Renal cortex interstitium (tissue), 11 donors: ENCODE measurements at regions not wholly inside any gene's neighbourhood (a gene's known extent, or its start where the extent isn't known, plus 50 kb on each side); places are given as distances from the start of the nearest gene placed in this dataset.
A peak's percentile ranks its signal among the peaks of the same experiment; 100 is the strongest.
"Not testable (repeated sequence)": the region's sequence is repeated elsewhere in the genome, so short reads cannot be mapped to it uniquely, and the experiment has no call there.

Source experiments
- DNase-seq, 11 donors: peaks; one replicate each; pipeline ENCODE4 v3.0.0-alpha.2; 2013; ENCODE audit warnings: low read depth in 9 of 11, low spot score in 4 of 11; ENCODE audit errors: extremely low read depth in 1 of 11

DNA sequence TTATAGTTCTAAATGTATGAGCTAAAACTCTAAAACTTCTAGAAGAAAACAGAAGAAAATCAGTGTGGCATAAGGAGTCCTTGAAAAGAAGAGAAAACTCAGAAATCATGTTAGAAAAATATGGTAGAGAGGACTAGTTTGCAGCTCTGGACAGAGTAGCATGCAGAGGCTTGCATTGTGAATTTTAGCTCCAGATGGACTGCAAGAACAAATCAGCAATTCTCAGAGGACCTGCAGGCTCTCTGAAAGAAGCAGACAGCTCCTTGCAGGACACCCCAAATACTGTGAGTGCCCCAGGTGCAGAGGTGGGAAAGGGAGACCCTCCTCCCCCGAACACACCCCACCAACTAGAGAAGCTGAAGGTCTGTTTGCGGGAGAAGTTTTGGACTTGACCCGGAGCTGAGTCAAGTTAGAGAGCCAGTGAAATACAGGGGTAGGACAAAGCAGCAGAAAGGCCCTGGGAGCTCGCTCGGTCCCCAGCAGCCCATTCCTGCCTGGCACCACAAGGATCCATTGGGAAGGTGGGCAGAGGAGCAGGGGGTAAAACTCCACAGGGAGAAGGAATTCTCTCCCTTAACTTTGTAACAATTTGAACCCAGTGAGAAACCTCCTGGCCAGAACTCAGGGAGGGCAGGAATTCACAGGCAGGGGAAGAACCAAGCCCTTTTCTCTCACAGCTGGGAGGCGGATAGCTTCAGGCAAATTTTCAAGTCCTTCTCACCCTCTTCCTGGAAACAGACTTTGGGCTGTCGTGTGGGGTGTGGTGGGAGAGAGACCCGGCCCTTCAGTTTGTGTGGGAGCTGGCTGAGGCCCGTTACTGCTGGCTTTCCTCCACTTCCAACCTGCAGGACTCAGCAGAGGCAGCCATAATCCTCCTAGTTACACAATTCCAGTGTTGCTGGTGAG is 216.2 kb upstream of the SLC35G4 start:
- DNase-seq, result no peak

DNA sequence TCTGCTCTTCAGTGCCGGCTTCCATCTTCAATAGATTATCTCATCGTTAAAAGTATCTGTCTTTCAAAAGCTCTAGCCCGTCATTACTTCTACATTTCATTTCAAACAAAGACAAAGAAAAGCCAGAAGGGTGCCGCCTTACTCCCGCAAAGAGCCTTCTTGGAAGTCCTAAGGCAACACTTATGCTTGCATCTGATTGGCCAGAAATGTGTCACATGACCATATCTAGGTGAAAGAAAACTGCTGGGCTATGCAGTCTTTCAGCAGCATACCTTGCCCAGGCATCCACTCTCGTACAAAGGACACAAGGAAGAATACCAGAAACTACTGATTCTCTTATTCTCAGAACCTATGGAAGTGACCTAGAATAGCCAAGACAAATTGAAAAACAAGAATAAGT is 217.1 kb upstream of the SLC35G4 start:
- DNase-seq, result no peak

DNA sequence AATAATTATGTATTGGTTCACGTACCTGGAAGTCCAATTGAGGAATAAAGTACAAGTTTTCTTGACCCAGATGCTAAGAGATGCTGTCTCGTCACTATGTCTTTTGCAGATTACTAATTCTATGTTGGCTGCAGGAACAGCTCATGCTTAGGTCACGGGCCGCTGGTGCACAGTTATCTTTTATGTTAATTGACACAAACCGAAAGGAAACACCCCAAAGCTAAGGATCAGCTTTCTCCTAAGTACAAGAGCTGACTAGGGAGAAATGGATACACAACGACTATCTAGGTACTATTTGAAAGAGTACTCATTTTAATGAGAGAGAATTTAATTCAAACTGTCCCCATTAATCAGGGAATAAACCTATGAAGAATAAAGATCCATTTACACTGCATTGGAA is 217.7 kb upstream of the SLC35G4 start:
- peak in 1 of 11 donors; percentile 26 for DNase-seq

DNA sequence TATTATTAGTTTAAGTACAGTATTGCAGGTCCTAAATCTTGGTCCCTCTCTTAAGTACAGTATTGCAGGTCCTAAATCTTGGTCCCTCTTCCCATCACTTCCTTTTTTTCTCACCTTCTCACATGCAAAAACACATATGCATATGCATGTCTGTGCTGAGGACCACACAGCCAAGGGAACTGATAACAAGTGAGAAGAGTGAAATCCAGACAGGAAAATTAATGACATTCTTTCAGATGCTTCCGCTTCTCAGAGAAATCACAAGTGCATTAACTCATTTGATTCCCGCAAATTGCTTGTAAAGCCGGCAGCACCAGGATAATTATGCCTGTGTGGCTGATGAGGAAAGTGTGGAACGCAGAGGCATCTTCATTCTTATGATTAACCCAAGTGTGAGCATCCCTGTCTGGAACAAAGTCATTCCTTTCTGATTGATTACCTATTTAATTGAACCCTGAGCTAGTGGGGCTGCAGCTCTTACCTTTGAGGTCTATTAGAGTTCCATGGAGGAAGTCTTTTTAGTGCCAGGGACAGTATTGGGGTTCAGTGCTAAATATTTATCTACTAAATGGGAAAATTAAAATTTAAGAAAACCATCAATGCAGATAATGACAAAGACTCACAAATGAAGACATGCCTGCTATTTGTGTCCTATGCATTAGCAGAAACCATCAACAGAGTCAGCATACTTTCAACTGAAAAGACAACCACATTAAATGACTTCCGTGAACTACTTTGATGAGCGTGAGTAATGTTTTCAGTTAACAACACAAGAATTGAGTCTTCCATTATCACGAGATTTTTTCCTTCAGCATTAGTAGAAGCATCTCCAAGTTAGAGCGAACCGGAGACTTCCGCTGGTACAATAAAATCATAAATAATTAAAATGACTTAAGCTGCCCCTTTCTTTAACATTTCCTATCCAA is 220.4 kb upstream of the SLC35G4 start:
- no peak for DNase-seq

DNA sequence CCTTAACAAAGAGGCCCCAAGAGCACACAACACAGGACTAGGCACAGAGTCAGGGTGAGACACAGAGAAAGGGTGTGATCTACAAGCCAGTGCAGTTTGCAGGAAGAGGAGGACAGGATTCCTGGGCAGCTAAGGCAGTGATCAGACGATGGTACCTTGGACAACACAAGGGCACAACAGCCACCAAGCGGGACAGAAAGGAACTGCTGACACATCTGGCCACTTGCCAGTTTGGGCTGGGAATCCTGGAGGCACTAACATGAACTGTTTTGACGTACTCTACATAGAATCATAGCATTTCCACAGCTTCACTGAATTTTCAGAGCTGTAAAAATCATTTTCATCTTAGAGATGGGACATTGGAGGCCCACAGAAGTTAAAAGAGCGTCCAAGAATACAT is 221.5 kb upstream of the SLC35G4 start:
- DNase-seq, result no peak

DNA sequence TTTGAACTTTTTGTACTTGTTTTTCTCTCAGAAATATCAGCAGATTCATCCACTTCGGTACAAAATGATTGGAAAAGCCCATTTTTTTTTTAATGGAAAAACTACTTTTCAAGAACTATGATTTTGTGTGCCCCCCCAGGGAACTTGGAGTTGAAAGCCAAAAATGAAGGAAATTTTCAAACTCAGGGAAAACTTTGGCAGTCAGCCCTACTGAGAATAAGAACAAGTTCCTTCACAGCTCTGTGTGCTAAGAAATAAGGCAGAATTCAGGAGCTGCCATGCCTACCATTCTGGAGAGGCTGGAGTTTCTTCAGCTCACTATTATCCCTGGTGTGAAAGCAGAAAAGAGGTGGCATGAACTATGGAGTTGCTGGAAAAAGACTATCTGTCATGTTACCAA is 226.0 kb upstream of the SLC35G4 start:
- no peak for DNase-seq

DNA sequence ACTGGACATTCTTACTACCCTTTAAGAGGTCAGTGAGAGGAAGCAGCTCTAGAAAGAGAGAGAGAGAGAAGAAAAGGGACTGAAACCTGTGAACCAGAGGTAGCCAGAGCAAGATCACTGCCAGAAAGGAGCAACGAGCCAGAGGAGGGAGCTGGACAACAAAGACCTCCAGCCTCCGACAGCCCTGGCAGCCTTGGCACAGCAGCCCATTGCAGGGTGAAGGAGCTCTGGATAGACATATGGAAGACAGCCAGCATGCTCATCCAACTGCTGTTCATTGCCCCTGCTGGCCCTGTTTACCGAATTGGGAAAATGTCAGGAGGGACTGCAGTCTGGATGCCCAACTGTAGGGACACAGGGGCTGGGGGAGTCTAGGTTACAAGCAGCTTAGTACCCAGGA is 228.4 kb upstream of the SLC35G4 start:
- DNase-seq, result no peak

DNA sequence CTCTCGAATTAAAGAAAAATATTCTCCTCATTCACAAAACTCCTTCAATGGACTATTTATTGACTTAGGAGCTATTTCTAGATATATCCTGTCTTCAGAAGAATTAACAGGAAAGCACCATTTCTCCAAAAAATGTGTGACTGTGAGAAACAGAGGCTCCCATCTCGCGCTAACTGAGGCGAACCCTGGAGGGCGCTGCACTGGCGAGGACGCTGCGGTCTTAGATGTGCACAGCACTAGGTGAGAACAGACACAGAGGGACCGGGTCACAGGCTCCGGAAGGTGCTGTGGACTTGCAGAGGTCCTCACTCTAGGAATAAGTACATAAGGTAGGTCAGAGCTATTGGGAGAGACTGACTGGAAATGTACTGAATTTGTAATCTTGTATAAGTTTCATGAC is 229.7 kb upstream of the SLC35G4 start:
- DNase-seq, result no peak

DNA sequence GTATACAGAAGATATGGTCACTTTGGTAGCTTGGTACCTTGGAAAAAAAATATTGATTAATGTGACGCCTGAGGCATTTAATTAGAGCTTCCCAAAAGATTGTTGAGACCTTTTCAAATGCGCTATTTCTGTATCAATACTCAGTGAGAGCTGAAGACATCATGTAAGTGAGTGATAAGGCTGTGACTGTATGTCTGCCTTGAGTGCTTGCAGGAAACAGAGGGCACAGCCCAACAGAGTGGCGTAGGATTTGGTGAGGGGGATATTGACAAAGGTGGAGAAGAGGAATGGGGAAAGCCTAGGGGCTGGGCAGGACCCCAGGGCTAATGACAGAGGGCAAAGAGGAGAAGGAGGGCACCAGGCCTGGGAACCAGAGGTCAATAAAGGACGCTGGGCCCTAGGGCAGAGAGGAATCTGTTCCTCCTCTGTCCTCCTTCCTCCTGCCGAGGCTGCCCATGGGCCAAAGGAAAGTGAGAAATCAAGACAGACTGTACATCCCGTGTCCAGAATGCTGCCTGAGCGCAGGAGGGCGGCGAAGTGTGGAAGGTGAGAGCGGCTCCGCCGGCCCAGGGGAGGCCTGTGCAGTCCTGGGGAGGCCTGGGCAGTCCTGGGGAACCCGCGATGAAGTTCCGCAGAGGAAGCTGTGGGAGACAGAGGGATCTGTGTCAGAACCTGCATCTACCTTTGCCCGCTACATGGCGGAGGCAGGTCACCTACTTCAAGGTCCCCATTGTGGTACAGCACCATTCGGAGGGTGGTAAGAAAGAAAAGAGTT is 228.6 kb upstream of the PIEZO2 start:
- no peak for DNase-seq

DNA sequence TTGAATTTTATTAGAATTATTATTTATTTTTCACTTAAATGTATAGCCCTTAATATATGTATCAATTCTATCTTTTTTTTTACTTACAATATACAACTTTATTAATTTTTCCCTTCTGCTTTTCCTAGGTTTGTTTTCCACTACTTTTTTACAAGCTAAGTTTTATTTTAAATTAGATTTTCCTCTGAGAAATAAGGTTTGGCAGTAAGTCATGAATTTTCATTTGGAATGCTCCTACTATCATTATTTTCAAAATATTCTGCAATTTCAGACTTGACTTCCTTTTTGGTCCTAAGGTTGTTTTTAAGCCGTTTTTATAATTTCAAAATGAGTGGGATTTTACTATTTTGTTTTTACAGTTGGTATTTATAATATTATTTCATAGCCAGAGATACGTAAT is 222.8 kb upstream of the PIEZO2 start:
- DNase-seq, result no peak

DNA sequence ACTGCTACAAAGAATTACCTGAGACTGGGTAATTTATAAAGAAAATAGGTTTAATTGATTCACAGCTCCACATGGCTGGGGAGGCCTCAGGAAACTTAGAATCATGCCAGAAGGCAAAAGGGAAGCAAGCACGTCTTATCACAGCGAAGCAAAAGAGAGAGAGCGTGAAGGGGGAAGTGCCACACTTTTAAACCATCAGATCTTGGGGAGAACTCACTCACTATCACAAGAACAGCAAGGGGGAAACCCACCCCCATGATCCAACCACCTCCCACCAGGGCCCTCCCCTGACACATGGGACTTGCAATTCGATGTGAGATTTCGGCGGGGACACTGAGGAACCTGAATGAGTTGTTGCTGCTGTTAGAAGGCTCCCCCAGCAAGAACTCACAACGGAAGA is 220.2 kb upstream of the PIEZO2 start:
- no peak for DNase-seq

DNA sequence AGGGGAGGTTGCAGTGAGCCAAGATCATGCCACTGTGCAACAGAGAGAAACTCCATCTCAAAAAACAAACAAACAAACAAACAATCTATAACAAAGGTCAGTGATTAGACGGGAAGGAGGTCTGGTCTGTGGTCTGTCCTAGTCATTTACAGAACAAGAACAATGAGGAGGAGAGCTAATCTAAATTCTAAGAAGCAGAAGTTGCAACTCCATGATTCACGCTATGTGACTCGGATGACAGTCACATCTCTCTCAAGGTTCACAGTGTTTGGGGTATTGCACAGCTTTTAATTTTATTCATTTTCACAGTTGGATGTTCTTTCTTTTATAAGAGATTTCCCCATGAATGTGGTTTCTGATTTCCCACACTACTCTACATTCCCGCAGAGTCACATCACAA is 218.7 kb upstream of the PIEZO2 start:
- DNase-seq, result no peak

DNA sequence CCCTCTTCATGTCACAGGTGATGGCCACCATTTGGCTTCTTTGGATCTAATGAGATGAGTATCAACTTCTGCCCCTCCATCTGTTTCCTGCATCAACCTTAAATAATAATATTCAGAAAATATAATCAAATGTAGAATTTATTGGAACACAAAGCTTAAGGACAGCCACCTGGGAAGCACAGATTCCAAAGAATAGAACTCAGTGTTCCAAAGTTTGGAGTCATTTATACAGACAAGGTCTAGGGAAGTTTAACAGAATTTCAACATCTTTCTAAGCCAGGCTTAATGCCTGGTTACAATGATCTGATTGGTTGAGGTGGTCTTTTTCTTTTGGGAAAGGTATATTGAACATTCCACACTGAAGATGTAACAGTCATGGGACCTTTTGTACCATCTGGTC is 218.0 kb upstream of the PIEZO2 start:
- DNase-seq, result no peak

DNA sequence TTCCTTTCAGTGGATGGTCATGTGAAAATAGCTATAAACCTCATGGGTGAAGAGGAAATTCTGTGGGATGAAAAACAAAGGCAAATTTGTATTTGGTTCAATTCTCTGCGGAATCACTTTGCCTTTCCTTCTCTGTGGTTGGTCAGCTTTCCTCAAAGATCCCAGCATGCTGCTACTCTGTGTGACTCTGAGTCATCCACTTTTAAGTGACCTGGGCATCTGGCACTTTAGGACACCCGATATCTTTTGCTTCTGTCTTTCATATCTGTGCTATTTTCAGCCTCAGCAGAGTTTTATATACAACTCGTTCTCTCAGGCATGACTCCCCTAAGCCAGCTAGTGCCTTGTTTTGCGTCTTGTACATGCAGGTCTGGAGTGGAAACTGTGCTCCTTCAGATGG is 217.0 kb upstream of the PIEZO2 start:
- DNase-seq, result peak in 1 of 11 donors; percentile 13

DNA sequence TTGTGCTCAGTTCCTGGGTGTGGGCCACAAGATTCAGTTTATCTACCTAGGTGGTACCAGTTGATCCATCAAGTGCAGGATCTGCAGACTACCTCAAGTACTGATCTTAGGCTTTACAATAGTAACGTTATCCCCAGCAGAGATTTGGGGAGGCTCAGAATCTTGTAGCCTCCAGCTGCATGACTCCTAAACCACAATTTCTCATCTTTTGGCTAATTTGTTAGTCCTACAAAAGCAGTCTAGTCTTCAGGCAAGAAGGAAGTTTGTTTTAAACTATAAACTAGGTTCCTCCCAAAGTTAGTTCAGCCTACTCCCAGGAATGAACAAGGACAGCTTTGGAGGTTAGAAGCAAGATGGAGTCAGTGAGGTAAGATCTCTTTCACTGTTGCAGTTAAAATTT is 213.5 kb upstream of the PIEZO2 start:
- DNase-seq, result no peak

DNA sequence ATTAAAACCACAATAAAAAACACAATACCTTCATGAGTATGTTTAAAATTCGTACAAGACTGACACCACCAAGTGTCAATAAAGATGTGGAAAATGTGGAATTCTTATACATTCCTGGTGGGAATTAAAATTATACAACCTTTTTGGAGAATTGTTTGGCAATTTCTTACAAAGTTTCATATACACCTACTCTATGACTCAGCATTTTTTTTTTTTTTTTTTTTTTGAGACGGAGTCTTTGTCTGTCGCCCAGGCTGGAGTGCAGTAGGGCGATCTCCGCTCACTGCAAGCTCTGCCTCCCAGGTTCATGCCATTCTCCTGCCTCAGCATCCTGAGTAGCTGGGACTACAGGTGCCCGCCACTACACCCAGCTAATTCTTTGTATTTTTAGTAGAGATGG is 212.5 kb upstream of the PIEZO2 start:
- DNase-seq, result not testable (repeated sequence)

DNA sequence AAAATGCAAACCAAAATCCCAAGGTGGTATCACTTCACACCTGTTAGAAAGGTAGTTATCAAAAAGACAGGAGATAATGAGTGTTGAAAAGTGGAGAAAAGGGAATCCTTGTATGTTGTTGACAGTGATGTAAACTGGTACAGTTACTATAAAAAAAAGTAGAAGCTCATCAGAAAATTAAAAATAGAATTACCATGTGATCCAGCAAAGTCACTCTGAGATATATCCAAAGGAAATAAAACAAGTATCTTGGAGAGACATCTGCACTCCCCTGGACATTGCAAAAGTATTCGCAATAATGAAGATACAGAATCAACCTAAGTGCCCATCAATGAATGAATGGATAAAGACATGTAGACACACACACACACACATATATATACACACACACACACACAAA is 208.3 kb upstream of the PIEZO2 start:
- DNase-seq, result no peak

DNA sequence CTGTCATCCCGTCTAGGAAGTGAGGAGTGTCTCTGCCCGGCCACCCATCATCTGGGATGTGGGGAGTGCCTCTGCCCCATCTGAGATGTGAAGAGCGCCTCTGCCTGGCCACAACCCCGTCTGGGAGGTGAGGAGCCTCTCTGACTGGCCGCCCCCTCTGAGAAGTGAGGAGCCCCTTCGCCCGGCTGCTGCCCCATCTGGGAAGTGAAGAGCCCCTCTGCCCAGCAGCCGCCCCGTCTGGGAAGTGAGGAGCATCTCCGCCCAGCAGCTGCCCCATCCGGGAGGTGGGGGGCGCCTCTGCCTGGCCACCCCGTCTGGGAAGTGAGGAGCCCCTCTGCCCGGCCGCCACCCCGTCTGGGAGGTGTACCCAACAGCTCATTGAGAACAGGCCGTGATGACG is 195.2 kb upstream of the PIEZO2 start:
- not testable (repeated sequence) for DNase-seq

DNA sequence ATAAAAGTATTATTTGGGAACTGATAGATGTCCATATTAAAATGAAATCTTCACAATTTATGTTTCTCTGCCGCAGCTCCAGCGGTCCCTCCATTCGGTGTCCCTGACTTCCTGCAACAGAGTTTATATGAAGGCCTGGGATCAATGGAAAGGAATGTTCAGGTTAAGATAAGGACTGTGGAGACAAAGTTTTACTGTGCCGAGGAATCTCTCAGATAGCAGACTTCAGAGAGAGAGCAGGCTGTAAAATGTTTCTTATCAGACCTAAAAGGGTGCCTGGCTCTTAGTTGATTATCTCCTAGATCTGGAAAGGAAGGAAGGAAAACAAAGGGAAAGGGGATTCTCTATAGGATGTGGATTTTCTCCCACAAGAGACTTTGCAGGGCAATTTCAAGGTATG is 193.7 kb upstream of the PIEZO2 start:
- no peak for DNase-seq
